ENCODE measurements at regions not wholly inside any gene's neighbourhood (a gene's known extent, or its start where the extent isn't known, plus 50 kb on each side); places are given as distances from the start of the nearest gene placed in this dataset.
A peak's percentile ranks its signal among the peaks of the same experiment; 100 is the strongest.

- no peak for DNase-seq
Observed at GRCh38 chr7:106606120-106606519, 54.8 kb downstream of the CCDC71L start.

DNA sequence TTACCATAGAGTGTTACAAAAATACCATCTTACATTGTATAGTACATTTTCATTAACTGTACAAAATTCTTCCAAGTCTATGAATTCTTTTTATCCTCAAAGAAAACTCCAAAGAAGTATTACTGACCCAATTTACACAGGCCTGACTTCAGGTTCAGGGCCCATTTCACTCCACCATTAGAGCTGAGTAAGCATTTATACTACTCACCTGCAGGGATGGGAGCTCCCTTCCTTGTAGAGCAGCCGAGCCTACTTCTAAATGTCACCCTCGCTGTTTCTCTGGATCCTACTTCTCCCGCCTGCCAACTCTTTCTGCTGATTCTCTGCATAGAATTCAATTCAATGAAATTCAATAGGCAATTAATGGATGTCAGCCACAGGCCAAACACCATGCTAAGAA lies 56.0 kb downstream of the CCDC71L start:
- no peak for DNase-seq

DNA sequence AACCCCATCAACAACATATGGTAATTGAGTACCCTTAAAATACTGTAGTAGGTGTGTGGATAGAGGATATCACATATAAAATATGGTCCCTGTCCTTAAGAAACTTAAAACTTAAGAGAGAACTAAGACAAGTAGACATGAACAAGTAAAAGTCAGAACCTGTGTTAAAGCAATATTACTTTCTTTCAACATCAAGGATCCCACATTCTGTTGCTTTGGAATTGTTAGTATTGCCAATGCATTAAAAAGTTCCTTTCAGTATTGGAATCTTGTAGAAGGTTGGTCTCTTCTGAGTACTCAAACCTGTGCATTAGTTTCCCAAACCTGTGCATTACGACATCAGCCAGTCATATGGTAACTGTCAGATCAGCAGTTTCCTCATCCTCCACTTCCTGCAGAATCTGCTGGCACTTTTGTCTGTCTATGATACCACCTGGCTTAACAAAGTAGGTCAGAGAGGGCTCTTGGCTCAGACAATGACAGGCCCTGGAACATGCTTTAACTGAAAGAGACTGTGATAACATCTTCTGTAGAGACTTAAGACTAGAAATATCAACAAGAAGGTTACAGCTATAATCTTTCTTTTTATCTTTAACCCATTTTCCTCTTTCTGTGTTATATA lies 56.5 kb downstream of the CCDC71L start:
- peak; percentile 44 for DNase-seq

DNA sequence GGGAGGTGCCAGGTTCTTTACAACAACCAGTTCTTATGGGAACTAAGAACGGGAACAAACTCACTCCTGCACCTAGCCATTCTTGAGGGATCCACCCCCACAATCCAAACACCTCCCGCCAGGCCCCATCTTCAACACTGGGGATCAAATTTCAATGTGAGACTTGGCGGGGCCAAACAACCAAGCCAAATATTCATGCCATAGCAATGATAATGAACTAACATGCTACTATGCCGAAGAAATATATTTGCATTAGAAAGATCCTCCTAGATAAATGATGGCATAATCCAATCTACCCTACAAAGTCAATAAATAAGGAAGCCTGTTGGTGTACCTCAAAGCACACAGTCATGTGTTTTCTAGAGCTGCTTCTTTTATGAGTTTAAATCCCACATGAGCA lies 57.6 kb downstream of the CCDC71L start:
- no peak for DNase-seq

GRCh38 chr7:106602062-106602461 lies 58.9 kb downstream of the CCDC71L start:
- DNase-seq, result no peak

- no peak for DNase-seq
Observed at GRCh38 chr7:106600569-106601373, 60.2 kb downstream of the CCDC71L start.

DNA sequence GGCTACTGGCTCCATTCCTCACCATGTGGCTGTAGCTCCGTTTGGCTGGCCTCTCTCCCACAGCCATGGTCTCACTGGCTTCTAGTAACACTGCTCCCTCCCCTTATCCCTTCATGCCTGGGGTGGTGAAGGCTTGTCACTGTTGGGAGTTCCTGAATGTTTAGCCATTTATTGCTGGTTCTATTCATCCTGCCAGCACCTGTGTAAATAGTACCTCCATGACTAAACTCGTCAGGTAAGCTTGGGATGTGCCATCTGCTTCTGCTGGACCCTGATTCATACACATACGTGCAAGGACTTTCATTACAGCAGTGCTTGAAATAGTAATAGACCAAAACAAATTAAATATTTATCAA lies 61.6 kb downstream of the CCDC71L start:
- no peak for DNase-seq

GRCh38 chr7:106598663-106599342 lies 62.2 kb downstream of the CCDC71L start:
- peak; percentile 81 for DNase-seq

- DNase-seq, result no peak
Observed at GRCh38 chr7:106597751-106598546, 63.0 kb downstream of the CCDC71L start.

DNA sequence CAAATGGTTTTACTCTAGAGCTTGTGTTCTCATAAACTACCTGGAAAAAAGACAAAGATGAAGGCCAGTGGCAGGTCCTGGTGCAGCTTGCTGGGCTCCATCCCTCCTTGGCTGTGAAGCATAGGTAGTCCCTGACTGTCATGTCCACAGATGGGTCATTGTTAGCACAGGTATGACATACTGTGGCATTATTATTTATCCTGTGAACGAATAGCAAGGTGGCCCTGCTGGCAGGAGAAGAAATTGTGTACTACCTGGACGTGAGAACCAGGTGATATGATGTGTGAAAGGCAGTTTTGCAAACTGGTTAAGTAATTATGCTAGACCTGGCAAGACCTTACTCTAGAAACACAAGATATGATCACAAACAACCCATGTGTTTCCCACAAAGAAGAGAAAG lies 63.9 kb downstream of the CCDC71L start:
- DNase-seq, result no peak

GRCh38 chr7:106595922-106596321 lies 65.0 kb downstream of the CCDC71L start:
- DNase-seq, result no peak

- no peak for DNase-seq
Observed at GRCh38 chr7:106593028-106593417, 67.9 kb downstream of the CCDC71L start.

- DNase-seq, result no peak
Observed at GRCh38 chr7:106592282-106593027, 68.5 kb downstream of the CCDC71L start.

GRCh38 chr7:106591146-106591545 lies 69.8 kb downstream of the CCDC71L start:
- no peak for DNase-seq

DNA sequence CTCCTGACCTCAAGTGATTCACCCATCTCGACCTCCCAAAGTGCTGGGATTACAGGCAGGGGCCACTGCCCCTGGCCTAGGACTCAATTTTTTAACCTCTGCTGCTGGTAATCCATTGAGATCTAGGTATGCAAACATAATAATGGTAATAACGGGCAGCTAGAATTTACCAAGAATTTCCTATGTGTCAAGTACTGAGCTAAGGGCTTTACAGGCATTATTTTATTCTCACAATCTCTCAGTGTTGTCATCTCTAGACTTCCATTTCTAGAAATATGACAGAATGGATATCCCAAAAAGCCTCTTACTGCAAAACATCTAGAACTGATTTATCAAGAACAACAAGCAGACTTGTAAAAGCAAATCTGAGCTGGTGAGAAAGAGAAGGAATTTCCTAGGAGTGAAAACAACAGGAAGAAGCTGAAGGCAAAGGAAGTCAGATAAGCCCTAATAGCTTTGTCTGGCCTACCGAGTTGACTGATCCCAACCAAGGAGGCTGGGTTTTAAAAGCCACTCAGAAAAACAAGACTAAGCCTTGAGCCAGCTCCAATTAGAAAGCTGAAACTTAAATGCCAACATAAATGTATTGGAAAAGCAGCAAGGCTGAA lies 70.6 kb downstream of the CCDC71L start:
- no peak for DNase-seq

DNA sequence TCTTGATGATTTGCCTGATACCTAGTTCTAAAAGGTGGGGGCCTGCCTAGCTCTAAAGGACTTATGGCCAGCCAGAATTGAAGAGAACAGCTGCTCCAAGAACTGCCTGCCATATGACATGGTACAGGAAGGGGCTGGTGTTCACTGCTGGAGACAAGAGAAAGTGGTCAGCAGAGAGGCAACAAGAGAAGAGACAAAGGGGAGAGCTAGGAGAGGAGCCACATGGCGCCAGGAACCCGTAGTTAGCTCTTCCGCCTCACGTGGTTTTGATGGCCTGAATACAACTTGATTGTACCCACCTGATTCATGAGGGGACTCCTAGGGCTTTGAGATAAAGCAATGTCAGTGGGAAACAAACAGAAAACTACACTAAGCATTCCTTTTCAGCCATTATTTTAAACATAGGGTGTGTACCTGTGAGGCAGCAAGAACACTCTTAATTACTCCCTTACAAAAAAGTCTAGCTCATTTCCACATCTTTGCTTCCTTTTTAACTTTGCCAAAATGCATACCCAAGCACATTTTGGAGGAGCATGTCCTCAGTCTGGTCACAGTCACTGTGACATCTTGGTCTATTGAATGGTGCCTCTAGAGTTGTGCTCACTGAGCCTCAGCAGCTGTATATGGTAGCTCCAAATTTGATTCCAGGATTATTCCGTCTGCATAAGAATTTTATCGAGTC lies 71.6 kb downstream of the CCDC71L start:
- DNase-seq, result no peak

- DNase-seq, result no peak
Observed at GRCh38 chr7:106588422-106589197, 72.3 kb downstream of the CCDC71L start.

- DNase-seq, result no peak
Observed at GRCh38 chr7:106584914-106585759, 75.8 kb downstream of the CCDC71L start.

All from CD4-positive, alpha-beta T cell treated with Interleukin-12 subunit alpha and Interleukin-12 subunit beta, for 1 hour (primary cell).